ENCODE measurements at regions not wholly inside any gene's neighbourhood (a gene's known extent, or its start where the extent isn't known, plus 50 kb on each side); places are given as distances from the start of the nearest gene placed in this dataset.

DNA sequence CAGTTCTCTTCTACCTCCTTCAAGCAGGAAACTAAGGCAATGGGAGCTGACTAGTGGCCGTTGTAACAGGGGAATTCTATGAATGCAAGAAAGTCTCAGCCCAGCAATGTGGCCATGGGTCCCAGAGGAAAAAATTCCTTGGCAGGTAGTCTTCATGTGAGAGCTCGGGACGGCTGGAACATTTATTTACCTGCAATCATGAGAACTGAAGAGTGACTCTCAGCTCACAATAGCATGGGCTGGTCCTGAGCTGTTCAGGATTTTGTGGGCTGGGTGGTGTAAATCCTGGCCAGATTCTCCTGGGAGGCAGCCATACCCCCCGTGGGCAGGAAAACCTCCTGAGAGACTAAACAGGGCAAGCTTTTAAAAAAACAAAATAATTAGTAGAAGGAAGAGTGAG is 330.3 kb upstream of the CTNNB1 start:
- no peak for DNase-seq (ENCODE audit: low spot score)
- in situ Hi-C loops (cut with MboI; ENCODE audit: low sequenced_read_pairs, unreplicated experiment): no loop called here
- TF ChIP-seq, protein P1, sequence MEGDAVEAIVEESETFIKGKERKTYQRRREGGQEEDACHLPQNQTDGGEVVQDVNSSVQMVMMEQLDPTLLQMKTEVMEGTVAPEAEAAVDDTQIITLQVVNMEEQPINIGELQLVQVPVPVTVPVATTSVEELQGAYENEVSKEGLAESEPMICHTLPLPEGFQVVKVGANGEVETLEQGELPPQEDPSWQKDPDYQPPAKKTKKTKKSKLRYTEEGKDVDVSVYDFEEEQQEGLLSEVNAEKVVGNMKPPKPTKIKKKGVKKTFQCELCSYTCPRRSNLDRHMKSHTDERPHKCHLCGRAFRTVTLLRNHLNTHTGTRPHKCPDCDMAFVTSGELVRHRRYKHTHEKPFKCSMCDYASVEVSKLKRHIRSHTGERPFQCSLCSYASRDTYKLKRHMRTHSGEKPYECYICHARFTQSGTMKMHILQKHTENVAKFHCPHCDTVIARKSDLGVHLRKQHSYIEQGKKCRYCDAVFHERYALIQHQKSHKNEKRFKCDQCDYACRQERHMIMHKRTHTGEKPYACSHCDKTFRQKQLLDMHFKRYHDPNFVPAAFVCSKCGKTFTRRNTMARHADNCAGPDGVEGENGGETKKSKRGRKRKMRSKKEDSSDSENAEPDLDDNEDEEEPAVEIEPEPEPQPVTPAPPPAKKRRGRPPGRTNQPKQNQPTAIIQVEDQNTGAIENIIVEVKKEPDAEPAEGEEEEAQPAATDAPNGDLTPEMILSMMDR (IDR thresholded peaks at IDR 0.05; ENCODE audit: borderline replicate concordance, control extremely low read depth, extremely low read depth, insufficient read depth, missing control alignments): no peak

DNA sequence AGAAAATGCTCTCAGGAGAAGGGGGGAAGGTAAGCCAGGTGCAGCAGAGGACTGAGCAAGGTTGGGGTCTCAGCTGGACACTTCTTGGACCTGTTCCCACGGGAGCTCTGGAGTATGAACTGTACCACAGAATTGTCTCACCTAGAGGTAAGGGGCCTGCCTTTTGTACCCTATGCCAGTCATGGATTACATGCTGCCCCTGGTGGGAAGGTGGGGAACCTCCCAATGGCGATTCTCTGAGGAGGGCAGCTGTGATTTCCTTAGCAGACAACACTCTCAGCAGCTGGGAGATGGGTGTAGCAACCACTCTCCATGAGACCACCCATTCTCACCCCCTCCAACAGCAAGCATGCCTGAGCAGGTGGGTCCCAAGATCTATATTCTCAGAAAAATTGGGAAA is 329.4 kb upstream of the CTNNB1 start:
- in situ Hi-C loops (cut with MboI; ENCODE audit: low sequenced_read_pairs, unreplicated experiment): no loop called here
- no peak for DNase-seq (ENCODE audit: low spot score)
- TF ChIP-seq, protein P1 (IDR thresholded peaks at IDR 0.05; ENCODE audit: borderline replicate concordance, control extremely low read depth, extremely low read depth, insufficient read depth, missing control alignments): no peak

DNA sequence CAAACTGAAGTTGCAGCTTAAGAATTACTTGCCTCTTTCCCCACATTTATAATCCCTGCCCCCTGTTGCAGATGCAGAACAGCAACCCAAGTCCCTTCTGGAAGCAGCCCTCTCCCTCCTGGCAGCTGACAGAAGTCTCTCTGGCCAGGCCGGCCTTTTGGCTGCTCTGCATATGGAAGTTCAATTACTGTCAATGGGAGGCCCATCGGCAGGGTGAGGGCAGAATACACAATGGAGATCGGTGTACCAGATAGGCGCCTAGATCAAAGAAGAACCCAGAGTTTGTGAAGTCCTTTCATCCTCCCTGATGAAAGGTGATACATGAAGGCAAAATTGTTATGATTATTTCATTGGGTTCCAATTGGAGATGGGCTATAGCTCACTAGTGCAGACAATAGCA is 327.9 kb upstream of the CTNNB1 start:
- TF ChIP-seq, protein P1 (IDR thresholded peaks at IDR 0.05; ENCODE audit: borderline replicate concordance, control extremely low read depth, extremely low read depth, insufficient read depth, missing control alignments): no peak
- in situ Hi-C loops (cut with MboI; ENCODE audit: low sequenced_read_pairs, unreplicated experiment): no loop called here
- no peak for DNase-seq (ENCODE audit: low spot score)

DNA sequence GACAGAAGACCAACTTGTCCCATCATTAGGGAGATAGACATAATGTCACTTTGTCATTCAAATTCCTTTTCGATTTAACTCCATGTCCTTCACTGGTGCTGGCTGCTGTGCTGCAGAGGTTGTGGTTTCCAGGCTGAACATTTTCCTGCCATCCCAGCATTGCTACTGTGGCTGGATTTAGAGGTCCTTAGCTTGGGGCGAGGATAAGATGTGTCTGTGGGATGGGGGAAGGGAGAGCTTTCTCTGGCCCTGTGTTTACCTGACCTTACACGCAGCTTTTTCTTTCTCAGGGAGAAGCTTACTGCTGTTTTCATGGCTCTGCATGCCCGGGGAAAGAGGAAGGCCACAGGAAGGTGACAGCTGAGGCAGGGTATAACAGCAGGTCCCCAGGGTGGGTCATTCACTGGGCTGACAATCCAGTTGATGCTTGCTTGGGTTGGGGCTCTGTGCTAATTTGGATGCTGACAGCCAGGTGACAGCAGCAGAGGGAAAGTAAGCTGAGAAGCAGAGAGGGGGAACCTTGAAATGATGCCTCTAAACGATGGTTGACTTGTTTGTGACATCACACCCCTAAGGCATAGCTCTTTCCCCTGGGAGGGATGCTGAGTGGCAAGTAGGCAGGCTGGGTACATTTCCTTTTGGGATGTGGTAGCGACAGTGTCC is 326.9 kb upstream of the CTNNB1 start:
- in situ Hi-C loops (cut with MboI; ENCODE audit: low sequenced_read_pairs, unreplicated experiment): no loop called here
- DNase-seq (ENCODE audit: low spot score): no peak
- TF ChIP-seq, protein P1 (IDR thresholded peaks at IDR 0.05; ENCODE audit: borderline replicate concordance, control extremely low read depth, extremely low read depth, insufficient read depth, missing control alignments): no peak

DNA sequence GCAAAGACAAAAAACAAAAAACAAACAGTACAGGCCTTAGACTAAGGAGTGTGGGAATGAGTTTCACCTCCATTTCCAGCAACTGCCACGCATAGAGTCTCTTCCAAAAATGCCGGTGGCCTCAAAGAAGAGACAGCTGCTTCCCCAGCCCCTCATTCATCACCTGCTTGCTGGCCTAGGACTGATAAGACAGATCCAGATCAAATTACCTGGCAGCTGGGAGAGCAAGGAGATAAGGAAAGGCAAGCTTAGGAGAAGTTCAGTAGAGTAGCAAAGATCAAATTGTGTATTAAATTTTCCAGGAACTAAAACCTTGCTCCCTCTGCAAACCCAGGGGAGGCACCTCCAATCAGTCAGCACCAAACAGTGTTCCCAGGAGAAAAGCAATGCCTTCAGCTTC is 325.8 kb upstream of the CTNNB1 start:
- DNase-seq (ENCODE audit: low spot score): no peak
- TF ChIP-seq, protein P1 (IDR thresholded peaks at IDR 0.05; ENCODE audit: borderline replicate concordance, control extremely low read depth, extremely low read depth, insufficient read depth, missing control alignments): no peak
- in situ Hi-C loops (cut with MboI; ENCODE audit: low sequenced_read_pairs, unreplicated experiment): no loop called here

DNA sequence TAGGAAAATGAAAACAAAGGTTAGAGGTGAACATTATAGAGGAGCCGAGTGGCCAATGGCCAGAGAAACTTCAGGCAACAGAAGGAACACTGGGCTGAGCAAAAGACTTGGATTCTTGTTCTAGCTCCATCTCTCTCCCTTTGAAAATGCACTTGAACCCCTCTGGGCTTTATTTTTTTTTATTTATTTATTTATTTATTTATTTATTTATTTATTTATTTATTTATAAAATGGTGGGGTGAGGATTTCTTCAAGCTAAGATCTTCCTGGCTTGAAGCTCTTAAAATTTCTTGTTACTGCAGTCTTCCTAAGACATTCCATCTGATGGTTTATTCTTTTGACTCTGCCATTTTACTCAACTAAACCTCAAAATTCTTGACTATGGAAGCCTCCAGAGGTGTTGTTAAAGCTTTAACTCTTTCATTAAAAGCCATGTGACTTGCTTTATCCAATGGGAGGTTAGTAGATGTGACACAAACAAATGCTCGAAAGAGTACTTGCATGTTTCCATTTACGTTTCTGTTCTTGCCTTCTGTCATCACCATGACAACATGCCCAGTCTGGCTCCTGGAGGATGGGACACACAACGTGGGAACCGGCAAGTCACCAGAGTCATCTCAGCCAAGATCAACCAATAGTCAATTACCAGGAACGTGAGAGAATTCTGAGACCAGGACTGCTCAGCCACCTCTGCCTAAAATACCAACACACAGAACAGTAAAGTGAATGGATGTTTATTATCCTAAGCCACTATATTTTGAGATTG is 325.2 kb upstream of the CTNNB1 start:
- in situ Hi-C loops (cut with MboI; ENCODE audit: low sequenced_read_pairs, unreplicated experiment): no loop called here
- DNase-seq (ENCODE audit: low spot score): no peak
- TF ChIP-seq, protein P1 (IDR thresholded peaks at IDR 0.05; ENCODE audit: borderline replicate concordance, control extremely low read depth, extremely low read depth, insufficient read depth, missing control alignments): no peak

All from GM13976 (cell line).